ENCODE measurements at regions not wholly inside any gene's neighbourhood (a gene's known extent, or its start where the extent isn't known, plus 50 kb on each side); places are given as distances from the start of the nearest gene placed in this dataset.
"Not testable (repeated sequence)": the region's sequence is repeated elsewhere in the genome, so short reads cannot be mapped to it uniquely, and the experiment has no call there.

DNA sequence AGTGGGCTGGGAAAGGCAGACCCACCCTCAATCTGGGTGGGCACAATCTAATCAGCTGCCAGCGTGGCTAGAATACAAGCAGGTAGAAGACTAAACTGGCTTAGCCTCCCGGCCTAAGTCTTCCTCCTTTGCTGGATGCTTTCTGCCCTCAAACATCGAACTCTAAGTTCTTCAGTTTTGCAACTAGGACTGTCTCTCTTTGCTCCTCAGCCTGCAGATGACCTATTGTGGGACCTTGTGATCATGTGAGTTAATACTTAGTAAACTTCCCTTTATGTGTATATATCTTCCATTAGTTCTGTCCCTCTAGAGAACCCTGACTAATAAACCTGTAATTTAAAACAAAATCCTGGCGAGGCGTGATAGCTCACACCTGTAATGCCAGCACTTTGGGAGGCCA, 51.8 kb upstream of the SLC39A8 start:
- not testable (repeated sequence) for DNase-seq (ENCODE audit: low read depth); H3K4me3 ChIP-seq (ENCODE audit: low read depth, low read length)

DNA sequence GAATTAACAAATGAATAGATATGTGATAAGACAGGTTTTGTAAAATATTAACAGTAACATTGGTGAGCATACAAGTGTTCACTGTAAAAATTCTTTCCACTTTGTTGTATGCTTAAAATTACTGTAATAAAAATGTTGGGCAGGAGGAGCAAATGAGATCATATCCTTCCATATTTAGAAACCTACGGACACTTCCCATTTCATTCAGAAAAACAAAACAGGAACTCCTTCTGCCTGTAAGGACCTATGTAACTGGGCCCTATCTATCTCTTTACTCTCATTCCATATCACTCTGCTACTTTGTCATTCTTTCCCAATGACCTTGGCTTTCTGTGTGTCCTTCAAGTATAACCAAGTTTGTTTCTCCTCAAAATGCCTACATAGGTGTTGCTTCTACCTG, 53.7 kb upstream of the SLC39A8 start:
- no peak for DNase-seq (ENCODE audit: low read depth)
- H3K4me3 ChIP-seq (ENCODE audit: low read depth, low read length), result no peak overlapping the region

DNA sequence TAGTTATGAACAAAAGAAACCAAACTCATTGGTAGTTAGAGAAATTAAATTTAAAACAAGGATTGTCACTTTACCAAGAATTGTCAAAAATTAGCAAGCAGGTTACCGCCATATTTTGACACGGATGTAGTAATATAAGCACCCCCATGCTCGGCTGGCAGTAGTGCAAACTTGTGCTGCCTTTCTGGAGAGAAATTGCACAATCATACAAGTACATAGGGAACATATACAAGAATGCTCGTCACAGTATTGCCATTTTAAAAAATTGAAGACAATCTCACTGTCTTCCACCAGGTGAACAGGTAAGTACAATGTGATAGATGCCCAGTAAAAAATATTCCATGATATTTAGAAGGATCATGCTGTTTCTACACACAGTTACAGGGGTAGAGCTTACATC, 55.6 kb upstream of the SLC39A8 start:
- no peak for DNase-seq (ENCODE audit: low read depth)
- no peak overlapping the region for H3K4me3 ChIP-seq (ENCODE audit: low read depth, low read length)

DNA sequence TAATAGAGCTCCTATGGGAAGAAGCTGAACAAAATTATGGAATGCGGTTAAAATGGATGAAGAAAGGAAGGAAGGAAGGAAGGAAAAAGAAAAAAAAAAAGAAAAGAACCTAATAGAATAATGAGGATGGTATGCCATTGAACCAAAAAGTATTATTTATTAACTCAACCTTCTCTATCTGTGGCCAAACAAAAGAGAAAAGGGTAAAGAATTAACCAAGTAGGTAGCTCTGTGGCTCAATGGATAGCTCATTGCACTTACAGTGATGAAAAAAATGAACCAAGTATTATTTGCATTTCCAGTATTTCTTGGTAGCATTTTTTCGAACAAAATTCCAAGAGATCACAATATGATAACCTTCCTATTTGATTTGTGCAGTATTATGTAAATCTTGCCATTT, 56.9 kb upstream of the SLC39A8 start:
- DNase-seq (ENCODE audit: low read depth), result no peak
- no peak overlapping the region for H3K4me3 ChIP-seq (ENCODE audit: low read depth, low read length)

GRCh38 chr4:102403116-102403515, 57.8 kb upstream of the SLC39A8 start:
- H3K4me3 ChIP-seq (ENCODE audit: low read depth, low read length), result no peak overlapping the region
- DNase-seq (ENCODE audit: low read depth), result no peak

DNA sequence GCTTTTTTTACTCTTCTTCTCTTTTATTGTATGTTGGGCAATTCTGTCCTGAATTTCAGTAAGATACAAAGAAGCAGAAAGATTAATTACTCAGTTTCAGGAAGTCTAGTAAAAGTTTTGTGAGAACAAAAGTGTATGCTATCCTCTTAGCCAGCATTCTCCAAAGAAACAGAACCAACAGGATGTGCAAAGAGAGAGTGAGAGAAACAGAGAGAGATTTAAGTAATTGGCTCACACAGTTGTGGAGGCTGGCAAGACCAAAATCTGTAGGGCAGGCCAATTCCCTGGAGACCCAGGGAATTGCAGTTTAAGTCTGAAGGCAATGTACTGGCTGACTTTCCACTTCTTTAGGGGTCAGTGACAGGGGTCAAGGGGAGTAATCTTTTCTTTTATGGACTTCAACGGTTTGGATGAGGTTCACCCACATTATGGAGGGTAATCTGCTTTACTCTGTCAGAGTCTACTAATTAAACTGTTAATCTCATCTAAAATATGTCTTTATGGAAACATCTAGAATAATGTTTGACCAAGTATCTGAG, 59.2 kb upstream of the SLC39A8 start:
- peak; percentile 41 for DNase-seq (ENCODE audit: low read depth)
- H3K4me3 ChIP-seq (ENCODE audit: low read depth, low read length), result no peak overlapping the region

- H3K4me3 ChIP-seq (ENCODE audit: low read depth, low read length), result no peak overlapping the region
- no peak for DNase-seq (ENCODE audit: low read depth)
These were observed 60.6 kb upstream of the SLC39A8 start for GRCh38 chr4:102405821-102406401.

GRCh38 chr4:102410884-102411283, 65.6 kb upstream of the SLC39A8 start:
- H3K4me3 ChIP-seq (ENCODE audit: low read depth, low read length); DNase-seq (ENCODE audit: low read depth): not testable (repeated sequence)

- H3K4me3 ChIP-seq (ENCODE audit: low read depth, low read length), result no peak overlapping the region
- DNase-seq (ENCODE audit: low read depth), result no peak
These were observed 66.1 kb upstream of the SLC39A8 start for GRCh38 chr4:102411408-102411807.

DNA sequence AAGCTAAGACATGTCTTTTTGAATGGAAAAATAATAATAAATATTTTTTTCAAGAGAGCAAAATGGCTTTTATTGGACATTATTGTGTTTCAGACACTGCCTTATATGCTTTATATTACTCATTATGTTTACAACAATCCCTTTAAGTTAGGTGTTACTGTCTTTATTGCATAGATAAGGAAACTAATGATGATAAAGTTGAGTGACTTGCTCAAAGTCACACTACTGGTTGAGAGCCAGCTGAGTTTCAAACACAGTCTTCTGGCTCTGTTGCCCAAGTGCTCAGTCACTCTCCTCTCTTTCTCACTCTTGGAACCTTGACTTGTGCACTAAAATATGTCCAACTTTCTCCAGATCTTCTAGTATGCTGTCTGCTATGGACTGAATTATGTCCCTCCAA, 71.5 kb upstream of the SLC39A8 start:
- DNase-seq (ENCODE audit: low read depth), result no peak
- no peak overlapping the region for H3K4me3 ChIP-seq (ENCODE audit: low read depth, low read length)

- H3K4me3 ChIP-seq (ENCODE audit: low read depth, low read length), result no peak overlapping the region
- no peak for DNase-seq (ENCODE audit: low read depth)
These were observed 75.5 kb upstream of the SLC39A8 start for GRCh38 chr4:102420563-102421398.

DNA sequence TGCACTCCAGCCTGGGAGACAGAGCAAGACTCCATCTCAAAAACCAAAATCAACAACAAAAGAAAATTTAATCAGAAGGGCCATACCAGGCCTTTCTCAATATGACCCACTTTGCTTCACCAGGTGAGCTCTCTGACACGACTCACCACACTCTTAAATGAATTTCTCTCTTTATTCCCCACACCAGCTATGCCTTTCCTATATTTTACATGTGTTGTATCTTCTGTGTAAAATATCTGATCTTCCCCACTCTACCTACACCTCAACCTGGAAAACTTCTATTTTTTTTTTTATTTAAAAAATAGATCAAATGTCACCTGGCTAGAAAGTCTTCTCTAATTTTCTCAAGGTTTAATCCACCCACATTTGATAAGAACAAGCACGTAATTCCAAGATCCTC, 77.6 kb upstream of the SLC39A8 start:
- no peak overlapping the region for H3K4me3 ChIP-seq (ENCODE audit: low read depth, low read length)
- no peak for DNase-seq (ENCODE audit: low read depth)

- no peak overlapping the region for H3K4me3 ChIP-seq (ENCODE audit: low read depth, low read length)
- DNase-seq (ENCODE audit: low read depth), result no peak
These were observed 77.8 kb upstream of the NFKB1 start for GRCh38 chr4:102423375-102423774.

GRCh38 chr4:102427371-102427998, 73.7 kb upstream of the NFKB1 start:
- no peak for DNase-seq (ENCODE audit: low read depth)
- H3K4me3 ChIP-seq (ENCODE audit: low read depth, low read length), result no peak overlapping the region

GRCh38 chr4:102428122-102428521, 73.0 kb upstream of the NFKB1 start:
- no peak for DNase-seq (ENCODE audit: low read depth)
- no peak overlapping the region for H3K4me3 ChIP-seq (ENCODE audit: low read depth, low read length)

DNA sequence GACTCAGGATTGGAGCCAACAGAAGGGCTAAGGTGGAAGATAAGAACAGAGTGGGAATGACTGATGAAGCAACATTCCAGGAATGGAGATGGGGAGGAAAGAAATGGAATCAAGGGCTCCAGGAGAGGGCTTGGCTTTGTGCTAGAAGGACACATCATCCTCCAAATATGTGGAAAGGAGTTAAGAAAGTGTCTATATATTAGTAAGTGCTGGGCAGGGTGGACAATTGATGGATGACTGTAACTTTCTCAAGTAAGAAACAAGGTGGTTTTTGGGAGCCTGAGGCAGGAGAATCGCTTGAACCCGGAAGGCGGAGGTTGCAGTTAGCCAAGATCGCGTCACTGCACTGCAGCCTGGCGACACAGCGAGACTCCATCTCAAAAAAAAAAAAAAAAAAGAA, 71.6 kb upstream of the NFKB1 start:
- peak; percentile 55 for DNase-seq (ENCODE audit: low read depth)
- no peak overlapping the region for H3K4me3 ChIP-seq (ENCODE audit: low read depth, low read length)

GRCh38 chr4:102430461-102430910, 70.7 kb upstream of the NFKB1 start:
- H3K4me3 ChIP-seq (ENCODE audit: low read depth, low read length), result peak overlapping the region; percentile 58
- DNase-seq (ENCODE audit: low read depth), result no peak

DNA sequence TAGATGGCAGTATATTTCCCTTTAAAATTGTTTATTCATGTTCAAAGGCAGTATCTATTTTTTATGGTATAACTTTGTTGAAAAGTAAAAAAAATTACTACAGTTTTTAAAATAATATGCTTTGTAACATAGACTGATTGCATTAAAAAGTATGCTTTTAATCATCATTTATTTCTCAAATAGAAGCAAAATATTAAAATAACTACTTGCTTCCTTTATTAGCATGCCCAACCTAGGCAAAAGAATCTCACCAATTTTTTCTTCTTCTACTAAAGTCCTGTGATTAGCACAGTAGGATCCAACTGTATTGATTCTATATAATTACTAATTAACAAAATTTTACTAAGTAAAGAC, 69.6 kb upstream of the NFKB1 start:
- peak overlapping the region; percentile 58 for H3K4me3 ChIP-seq (ENCODE audit: low read depth, low read length)
- no peak for DNase-seq (ENCODE audit: low read depth)

DNA sequence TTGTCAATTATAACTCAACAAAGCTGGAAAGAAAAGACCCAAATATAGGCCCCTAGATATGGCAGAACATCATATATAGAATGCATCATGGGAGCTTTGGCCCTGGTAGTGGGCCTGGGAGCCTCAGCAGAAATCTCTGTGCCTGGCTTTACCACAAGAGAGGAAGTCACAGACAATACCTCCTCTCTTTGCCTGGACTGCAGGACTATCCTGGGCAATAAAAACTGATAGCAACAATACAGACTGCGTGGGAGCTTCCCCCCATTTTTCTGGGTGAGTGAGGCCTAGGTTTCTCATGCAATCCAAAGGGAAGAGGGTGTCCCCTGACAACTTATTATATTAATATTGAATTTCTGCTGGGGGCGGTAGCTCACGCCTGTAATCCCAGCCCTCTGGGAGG, 64.0 kb upstream of the NFKB1 start:
- no peak overlapping the region for H3K4me3 ChIP-seq (ENCODE audit: low read depth, low read length)
- DNase-seq (ENCODE audit: low read depth), result no peak

GRCh38 chr4:102438396-102439235, 62.5 kb upstream of the NFKB1 start:
- peak; percentile 40 for DNase-seq (ENCODE audit: low read depth)
- no peak overlapping the region for H3K4me3 ChIP-seq (ENCODE audit: low read depth, low read length)
